CD4-positive, alpha-beta T cell treated with Interleukin-17A for 1 hour (primary cell): ENCODE measurements at regions not wholly inside any gene's neighbourhood (a gene's known extent, or its start where the extent isn't known, plus 50 kb on each side); places are given as distances from the start of the nearest gene placed in this dataset.
"Not testable (repeated sequence)": the region's sequence is repeated elsewhere in the genome, so short reads cannot be mapped to it uniquely, and the experiment has no call there.

Experiments
- DNase-seq: peaks from one replicate; pipeline ENCODE4 v3.0.0-alpha.2; 2020

DNA sequence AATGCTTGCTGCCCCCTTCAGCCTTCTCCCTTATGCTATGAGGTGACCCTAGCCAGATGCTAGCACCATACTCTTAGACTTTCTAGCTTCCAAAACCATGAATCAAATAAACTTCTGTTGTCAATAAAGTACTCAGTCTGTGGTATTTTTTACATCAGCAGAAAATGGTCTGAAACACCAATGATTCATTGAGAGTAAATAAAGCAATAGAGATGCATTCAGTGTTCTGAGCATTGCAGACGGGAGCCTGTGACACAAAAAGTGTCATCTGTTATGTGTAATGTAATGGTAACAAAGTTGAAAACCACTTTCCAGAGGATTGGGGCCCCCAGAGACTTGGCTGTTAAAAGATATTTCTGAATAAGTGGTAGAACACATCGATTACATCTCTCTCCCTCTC lies 758.0 kb upstream of the NRXN1 start:
- DNase-seq, result no peak

- DNase-seq, result no peak
Observed at GRCh38 chr2:51782921-51783765, 751.2 kb upstream of the NRXN1 start.

- DNase-seq, result no peak
Observed at GRCh38 chr2:51781691-51782090, 749.8 kb upstream of the NRXN1 start.

DNA sequence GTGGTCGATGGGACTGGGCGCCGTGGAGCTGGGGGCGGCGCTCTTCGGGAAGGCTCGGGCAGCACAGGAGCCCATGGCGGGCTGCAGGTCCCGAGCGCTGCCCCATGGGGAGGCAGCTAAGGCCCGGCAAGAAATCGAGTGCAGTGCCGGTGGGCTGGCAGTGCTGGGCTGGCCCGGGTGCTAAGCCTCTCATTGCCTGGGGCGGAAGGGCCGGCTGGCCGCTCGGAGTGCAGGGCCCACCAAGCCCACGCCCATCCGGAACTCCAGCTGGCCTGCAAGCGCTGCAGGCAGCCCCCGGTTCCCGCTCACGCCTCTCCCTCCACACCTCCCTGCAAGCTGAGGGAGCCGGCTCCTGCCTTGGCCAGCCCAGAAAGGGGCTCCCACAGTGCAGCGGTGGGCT lies 748.4 kb upstream of the NRXN1 start:
- no peak for DNase-seq

- not testable (repeated sequence) for DNase-seq
Observed at GRCh38 chr2:51779723-51780122, 747.8 kb upstream of the NRXN1 start.

DNA sequence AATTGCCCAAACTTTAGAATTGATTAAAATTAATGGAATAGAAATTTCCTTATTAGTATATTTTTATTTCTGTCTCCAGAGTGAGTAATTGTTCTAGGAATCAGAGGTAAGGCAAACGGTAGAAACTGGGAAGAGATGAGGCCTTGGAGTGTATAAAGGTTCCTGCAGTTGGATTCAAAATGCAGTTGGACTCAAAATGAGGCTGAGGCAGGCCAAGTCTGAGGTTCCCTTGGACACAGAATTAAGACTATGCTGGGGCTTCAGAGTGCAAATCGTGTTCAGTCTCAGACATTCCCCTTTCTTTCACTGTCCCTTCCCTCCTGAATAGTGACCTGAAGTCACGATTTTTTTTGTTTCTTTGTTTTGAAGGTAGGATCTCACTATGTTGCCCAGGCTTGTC lies 746.9 kb upstream of the NRXN1 start:
- no peak for DNase-seq

- DNase-seq, result not testable (repeated sequence)
Observed at GRCh38 chr2:51774606-51775005, 742.7 kb upstream of the NRXN1 start.

- DNase-seq, result no peak
Observed at GRCh38 chr2:51760441-51760840, 728.5 kb upstream of the NRXN1 start.

DNA sequence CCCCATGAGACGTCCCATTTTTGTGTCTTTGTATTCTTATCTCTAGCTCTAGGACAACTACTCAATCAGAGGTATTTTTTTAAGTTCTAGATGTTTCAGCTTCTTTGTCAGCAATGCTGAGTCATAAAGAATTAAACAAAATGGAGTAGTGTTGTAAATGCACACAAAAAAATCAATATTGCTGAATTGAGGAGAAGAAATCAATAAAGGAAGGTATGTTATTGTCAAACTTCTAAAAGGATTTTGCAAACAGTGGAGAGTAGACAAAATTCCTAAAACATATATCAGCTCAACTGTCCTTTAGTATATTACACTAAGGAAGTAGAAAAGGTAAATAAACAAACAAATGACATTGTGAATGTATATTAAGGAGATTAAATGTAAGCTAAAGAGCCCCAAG lies 726.1 kb upstream of the NRXN1 start:
- DNase-seq, result no peak

GRCh38 chr2:51734115-51734514 lies 702.2 kb upstream of the NRXN1 start:
- no peak for DNase-seq

DNA sequence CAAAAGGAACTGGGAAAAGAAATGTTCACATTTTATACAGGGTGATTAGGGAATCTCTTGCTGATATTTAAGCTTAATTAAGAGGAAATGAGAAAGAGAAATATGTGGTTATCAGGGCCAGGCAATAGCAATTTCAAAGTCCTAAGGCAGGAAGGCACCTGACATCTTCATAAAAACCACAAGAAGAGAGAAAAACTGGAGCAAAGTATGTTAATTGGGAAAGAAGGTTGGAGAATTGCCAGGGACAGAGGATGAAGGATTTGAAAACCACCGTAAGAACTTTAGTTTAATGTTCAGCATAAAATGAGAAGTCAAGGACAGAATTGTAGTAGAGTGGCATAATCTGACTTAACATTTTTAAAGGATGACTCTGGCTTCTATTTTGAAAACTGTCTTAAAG lies 691.8 kb upstream of the NRXN1 start:
- no peak for DNase-seq

GRCh38 chr2:51722311-51722710 lies 690.4 kb upstream of the NRXN1 start:
- DNase-seq, result no peak

DNA sequence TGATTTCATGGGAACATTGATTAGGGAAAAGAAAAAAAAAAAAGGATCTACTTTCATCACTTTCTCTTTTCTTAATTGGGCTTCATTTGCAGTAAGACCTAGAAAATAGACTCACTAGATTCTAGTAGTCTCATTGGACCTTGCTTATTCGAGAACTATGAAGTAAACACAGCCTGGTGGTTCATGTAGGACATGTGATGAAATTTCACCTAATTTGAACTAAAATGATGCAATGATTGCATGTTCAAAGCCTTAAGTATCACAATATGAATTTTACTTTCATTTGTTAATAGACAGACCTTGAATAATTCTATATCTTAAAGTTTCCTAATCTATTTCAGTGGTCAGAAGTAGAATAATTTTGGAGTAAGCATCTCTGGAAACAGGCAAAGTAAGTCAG lies 688.9 kb upstream of the NRXN1 start:
- DNase-seq, result no peak

- no peak for DNase-seq
Observed at GRCh38 chr2:51718881-51719280, 686.9 kb upstream of the NRXN1 start.

DNA sequence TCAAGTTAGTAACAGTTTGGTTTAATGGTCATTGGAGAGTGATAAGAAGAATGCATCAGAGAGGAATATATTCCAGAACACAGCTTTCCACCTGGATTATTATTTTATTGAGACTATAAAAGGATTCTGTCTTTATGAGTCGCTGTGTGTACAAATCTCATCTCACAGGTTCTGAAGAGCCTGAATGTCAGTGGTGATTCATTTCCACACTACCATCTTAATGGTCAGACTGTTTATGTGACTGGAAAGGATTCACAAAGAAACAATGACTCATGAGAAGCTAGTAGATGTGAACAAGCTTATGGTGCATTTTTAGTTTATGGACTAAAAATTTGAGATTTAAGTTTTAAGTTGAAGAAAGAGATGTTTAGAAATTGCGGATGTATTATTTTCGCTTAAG lies 685.4 kb upstream of the NRXN1 start:
- no peak for DNase-seq

- no peak for DNase-seq
Observed at GRCh38 chr2:51711766-51712165, 679.8 kb upstream of the NRXN1 start.

DNA sequence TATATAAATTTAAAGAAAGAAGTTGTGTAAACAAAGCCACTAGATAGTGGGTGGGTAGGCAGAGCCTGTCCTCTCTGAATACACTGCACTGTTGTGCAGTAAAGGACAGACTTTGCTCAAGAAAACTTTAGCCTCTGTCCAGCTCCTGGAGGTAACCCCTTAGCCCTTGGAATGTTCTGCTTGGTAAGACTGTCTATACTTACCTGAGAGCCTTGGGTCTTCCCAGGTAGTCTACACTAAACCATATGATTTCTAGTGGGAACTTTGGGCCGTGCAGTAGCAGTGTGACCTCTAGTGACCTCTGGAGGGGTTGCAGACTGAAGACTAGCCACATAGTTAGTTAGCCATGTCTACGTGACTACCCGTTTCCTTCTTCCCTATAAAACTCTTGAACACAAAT lies 678.3 kb upstream of the NRXN1 start:
- DNase-seq, result no peak

DNA sequence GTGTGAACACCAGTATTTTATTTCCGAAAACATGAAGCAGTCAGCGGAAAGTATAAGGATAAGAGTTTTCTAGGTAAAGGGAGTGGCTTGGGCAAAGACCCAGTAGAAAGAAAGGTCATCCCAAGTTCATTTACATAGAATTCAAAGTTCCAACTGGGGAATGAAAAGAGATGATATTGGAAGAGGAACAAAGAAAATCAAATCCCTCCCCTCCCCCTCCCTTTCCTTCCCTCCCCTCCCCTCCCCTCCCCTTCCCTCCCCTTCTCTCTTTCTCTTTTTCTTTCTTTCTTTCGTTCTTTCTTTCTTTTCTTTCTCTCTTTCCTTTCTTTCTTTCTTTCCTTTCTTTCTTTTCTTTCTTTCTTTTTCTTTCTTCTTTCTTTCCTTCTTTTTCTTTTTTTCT lies 675.7 kb upstream of the NRXN1 start:
- no peak for DNase-seq

DNA sequence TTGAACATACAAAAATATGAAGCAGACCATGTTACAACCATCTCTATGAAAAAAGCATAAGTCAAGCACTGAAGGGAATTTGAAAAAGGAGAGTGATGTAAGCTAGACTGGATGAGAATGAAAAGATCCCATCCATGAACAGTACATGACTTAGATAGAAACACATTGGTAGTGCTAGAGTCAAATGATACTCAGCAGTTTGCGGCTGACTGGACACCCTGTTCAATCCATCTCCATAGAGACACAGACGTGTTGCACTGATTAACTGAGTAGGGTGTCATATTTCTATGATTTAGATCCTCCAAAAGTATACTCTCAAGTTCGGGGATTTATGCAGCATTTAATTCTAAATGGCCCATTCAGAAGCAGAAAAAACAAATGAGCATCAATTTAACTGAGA lies 674.3 kb upstream of the NRXN1 start:
- no peak for DNase-seq

- no peak for DNase-seq
Observed at GRCh38 chr2:51705417-51705816, 673.5 kb upstream of the NRXN1 start.

GRCh38 chr2:51698021-51698420 lies 666.1 kb upstream of the NRXN1 start:
- DNase-seq, result no peak

DNA sequence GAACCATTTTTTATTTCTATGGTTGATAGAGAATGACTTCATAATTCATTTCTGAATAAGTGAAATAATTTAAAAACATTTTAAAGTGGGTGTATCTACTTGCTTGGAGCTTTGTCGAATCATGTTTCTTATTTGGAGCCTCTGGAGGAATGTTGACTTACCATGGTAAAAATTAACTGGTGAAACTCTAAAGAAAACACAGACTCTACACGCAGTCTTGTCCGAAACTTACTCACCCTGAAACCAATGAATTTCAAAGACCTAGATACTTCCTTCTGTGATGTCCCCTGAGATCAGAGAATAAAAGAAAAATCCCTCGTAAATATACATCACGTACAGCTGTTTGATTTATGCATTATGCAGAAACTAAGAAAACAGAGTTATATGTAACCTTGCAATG lies 665.2 kb upstream of the NRXN1 start:
- no peak for DNase-seq

GRCh38 chr2:51695531-51695930 lies 663.6 kb upstream of the NRXN1 start:
- no peak for DNase-seq

GRCh38 chr2:51693640-51694039 lies 661.7 kb upstream of the NRXN1 start:
- DNase-seq, result no peak

DNA sequence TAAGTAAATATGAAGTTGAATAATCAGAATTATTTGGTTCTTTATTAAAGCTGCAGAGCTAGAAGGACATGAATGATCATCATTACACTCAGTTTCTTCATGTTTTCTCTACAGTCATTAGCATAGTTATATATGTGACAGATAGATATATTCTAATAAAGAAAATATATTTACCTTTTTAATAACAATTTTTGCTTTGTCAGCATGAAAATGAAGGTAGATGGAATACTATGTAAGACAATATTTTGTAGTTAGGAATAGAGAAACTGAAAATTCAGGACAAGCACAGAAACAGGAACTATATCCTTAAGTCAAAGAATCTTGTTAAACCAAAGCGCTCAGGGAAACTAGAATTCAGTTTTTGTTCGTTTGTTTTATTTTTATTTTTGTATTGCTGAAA lies 649.9 kb upstream of the NRXN1 start:
- no peak for DNase-seq
